Activated naive CD4-positive, alpha-beta T cell treated with anti-CD3 and anti-CD28 coated beads, Interleukin-2, amount 50 U/mL, for 16 hours (primary cell): ENCODE measurements at regions not wholly inside any gene's neighbourhood (a gene's known extent, or its start where the extent isn't known, plus 50 kb on each side); places are given as distances from the start of the nearest gene placed in this dataset.

Experiments
- DNase-seq: peaks from one replicate; pipeline ENCODE4 v3.0.0-alpha.2; 2020

DNA sequence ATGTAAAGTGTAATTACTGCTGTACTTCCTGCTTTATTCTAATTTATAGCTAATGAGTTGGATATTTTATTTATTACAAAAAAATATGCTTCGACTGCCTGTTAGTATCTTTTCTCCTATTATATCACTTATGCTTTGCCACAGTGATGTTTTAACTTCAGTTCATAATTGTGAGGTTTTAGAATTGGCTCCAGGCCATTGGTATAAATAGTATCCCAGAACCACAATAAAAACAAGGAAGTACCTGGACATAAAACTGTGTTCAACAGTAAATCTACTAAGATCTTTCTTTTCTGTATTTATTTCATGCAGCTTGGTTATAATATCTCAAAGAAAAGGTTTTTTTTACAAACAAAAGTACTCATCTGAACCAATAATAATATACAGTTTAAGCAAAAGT lies 354.3 kb upstream of the CDH9 start:
- no peak for DNase-seq

- no peak for DNase-seq
These were observed 351.3 kb upstream of the CDH9 start for GRCh38 chr5:27389696-27390095.

DNA sequence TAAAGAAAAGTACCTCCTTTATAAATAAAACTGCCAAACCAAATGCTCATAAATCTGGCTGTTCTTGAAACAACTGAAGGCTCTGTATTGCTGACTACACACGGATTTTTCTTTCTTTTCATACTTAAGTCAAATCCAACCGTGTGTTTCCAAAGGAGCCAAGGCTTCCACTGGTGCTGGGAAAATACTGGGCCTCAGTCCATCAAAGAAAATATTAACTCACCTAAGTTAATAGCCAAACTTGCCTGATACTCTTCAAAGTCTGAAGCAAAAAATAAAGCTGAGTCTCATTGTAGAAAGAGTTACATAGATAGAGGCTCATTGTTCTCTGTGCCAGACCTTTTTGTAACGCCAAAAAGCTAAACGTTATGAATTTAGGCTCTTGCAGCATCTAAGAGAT lies 350.4 kb upstream of the CDH9 start:
- DNase-seq: no peak

DNA sequence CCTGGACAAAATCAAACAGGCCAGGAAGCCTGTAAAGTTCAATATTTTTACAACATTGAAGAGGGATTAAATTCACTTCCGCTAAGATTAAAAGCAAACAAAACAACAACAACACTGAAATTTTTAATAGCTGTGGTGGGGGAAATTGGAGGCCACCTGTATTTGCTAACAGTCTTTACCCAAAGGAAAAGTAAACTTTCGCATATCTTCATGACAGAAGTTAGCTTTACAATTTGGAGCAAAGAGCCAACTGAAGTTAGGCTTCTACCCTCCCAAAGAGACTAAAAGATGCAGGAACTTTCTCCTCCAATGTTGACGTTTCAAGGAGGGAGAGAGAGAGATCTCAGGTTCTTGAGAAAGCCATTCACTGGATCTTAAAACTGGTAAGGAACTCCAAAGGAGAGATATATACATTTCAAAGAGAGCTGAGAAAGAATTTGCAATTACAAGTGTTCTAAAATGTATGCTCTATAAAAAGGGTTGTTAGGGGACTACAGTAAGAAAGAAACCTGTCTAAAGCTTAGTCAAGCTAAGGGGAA lies 349.2 kb upstream of the CDH9 start:
- DNase-seq: no peak

GRCh38 chr5:27381686-27382085 lies 343.3 kb upstream of the CDH9 start:
- DNase-seq: no peak

- DNase-seq: no peak
These were observed 339.2 kb upstream of the CDH9 start for GRCh38 chr5:27377626-27378025.

GRCh38 chr5:27353970-27354369 lies 315.6 kb upstream of the CDH9 start:
- no peak for DNase-seq

- no peak for DNase-seq
These were observed 315.2 kb upstream of the CDH9 start for GRCh38 chr5:27353540-27353939.

- DNase-seq: no peak
These were observed 303.0 kb upstream of the CDH9 start for GRCh38 chr5:27341342-27341741.

- DNase-seq: no peak
These were observed 298.4 kb upstream of the CDH9 start for GRCh38 chr5:27336817-27337216.

DNA sequence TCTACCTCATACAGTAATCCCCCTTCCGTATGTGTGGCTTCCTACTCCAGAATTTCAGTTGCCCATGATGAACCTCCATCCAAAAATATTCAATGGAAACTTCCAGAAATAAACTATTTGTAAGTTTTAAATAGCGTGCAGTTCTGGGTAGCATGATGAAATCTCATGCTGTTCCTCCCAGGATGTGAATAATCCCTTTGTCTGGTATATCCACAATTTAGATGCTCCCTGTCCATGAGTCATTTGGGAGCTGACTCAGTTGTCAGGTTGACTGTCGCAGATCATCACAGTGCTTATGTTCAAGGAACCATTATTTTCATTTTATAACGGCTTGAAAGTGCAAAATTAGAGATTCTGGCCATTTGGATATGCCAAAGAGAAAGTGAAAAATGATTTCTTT lies 290.1 kb upstream of the CDH9 start:
- no peak for DNase-seq

GRCh38 chr5:27325513-27325912 lies 287.1 kb upstream of the CDH9 start:
- no peak for DNase-seq

GRCh38 chr5:27318701-27319100 lies 280.3 kb upstream of the CDH9 start:
- DNase-seq: no peak

DNA sequence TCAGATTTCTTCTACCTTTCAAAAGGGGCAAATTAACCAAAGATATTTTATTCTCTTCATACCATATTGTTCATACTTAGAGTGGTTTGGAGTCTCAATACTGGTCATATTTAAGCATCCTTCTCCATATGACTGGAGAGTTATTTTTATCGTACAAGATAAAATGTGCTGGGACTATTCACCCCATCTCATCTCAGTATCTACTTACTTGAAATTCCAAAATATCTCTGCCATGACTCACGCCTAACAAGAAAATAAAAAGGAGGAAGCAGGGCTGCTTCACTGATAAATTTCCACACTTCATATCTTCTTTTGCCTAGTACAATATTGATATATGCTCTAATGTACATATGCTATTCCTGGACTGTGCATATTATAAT lies 277.9 kb upstream of the CDH9 start:
- DNase-seq: no peak

- no peak for DNase-seq
These were observed 277.2 kb upstream of the CDH9 start for GRCh38 chr5:27315363-27316270.

DNA sequence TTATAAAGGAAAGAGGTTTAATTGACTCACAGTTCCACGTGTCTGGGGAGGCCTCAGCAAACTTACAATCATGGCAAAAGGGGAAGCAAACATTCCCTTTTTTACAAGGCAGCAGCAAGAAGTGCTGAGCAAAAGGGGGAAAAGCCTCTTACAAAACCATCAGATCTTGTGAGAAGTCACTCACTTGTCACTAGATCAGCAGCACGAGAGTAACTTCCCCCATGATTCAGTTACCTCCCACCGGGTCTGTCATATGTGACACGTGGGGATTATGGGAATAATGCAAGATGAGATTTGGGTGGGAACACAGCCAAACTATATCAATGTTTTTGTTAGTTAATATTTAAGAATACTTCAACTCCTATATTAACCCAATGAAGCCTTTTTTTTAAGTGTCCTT lies 275.2 kb upstream of the CDH9 start:
- no peak for DNase-seq

- no peak for DNase-seq
These were observed 274.0 kb upstream of the CDH9 start for GRCh38 chr5:27312291-27312893.

- DNase-seq: no peak
These were observed 273.2 kb upstream of the CDH9 start for GRCh38 chr5:27311544-27311943.

DNA sequence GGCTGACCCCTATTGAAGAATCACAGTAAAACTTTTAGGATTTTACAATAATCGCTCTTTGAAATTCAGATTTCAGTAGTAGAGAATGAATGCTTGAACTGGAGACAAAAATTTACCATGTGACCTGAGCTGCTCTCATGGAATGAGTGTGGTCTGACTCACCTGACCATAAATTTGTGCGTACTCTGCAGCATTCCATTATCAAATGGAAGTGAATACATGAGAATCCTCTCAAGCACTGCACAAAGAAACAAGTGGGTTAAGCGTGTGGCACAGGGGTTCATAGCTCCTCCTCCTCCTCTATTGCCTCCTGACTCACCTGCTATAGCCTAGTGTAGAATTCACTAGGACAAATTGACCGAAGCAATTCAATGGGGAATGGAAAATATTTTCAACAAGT lies 269.8 kb upstream of the CDH9 start:
- DNase-seq: no peak

GRCh38 chr5:27290172-27290571 lies 251.8 kb upstream of the CDH9 start:
- DNase-seq: no peak

DNA sequence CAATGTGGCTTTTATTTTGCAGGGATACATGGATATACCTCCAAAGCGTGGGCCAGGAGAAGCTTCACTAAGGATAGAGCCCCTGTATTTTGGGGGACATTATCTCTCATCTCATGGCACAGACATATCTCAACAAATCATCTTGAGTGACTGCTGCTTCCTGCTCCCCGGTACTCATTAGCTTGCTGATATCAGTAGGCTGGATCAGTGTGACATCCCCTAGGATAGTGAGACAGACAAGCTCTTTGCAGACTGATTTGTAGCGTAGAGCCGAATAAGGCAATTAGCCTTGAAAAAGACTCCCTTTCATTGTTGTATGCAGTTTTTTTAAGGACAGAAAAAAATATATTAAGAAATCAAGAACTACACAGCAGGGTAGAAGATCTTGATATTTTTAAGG lies 237.7 kb upstream of the CDH9 start:
- DNase-seq: no peak

DNA sequence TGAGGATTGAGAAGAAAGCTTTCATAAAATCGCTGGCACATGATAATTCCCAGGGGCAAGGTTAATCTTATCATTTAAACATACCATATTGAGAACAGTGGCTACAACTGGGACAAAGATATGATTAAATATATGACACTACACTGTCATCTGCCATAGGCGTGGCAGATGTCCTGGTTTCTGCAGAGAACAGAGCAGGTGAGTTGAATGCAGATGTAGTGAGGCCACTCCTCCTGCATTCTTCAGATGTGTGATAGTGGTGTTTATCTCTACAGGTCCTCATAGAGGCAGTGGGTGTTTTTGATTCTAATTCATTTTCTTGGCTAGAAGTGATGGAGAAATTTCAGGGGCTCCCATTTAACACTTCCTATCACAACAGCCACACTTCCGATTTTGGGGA lies 237.0 kb upstream of the CDH9 start:
- DNase-seq: no peak

- no peak for DNase-seq
These were observed 231.4 kb upstream of the CDH9 start for GRCh38 chr5:27269766-27270165.

GRCh38 chr5:27267209-27267824 lies 228.9 kb upstream of the CDH9 start:
- no peak for DNase-seq
